HEK293 (cell line): ENCODE measurements at regions not wholly inside any gene's neighbourhood (a gene's known extent, or its start where the extent isn't known, plus 50 kb on each side); places are given as distances from the start of the nearest gene placed in this dataset.

Source experiments
- IKZF3 ChIP-seq: fragments of 450-650 bp; IDR thresholded peaks from 2 replicates; pipeline ENCODE4 v1.5.0; 2018; ENCODE audit warnings: missing biosample characterization, mild to moderate bottlenecking, missing genetic modification characterization, moderate library complexity
- ZBTB44 ChIP-seq: fragments of 450-650 bp; IDR thresholded peaks from 2 replicates; pipeline ENCODE4 v1.5.1; 2018; ENCODE audit warnings: missing biosample characterization, mild to moderate bottlenecking, missing genetic modification characterization
- ZNF169 ChIP-seq: fragments of 450-650 bp; formaldehyde crosslinking; IDR thresholded peaks from 2 replicates; pipeline ENCODE4 v1.5.1; 2016; ENCODE audit warnings: missing biosample characterization, missing genetic modification characterization
- ZNF747 ChIP-seq: fragments of 450-650 bp; formaldehyde crosslinking; IDR thresholded peaks from 2 replicates; pipeline ENCODE4 v1.5.1; 2016; ENCODE audit warnings: missing biosample characterization, missing genetic modification characterization
- ZNF76 ChIP-seq: fragments of 450-650 bp; formaldehyde crosslinking; IDR thresholded peaks from 2 replicates; pipeline ENCODE4; 2016; ENCODE audit warnings: low read depth, missing biosample characterization, missing genetic modification characterization, borderline replicate concordance
- TF ChIP-seq, protein P1 (sequence below): fragments of 450-650 bp; formaldehyde crosslinking; IDR thresholded peaks from 2 replicates; pipeline ENCODE4 v1.5.1; 2016; ENCODE audit warnings: missing biosample characterization, missing genetic modification characterization
- TF ChIP-seq, protein P2 (sequence below): fragments of 450-650 bp; formaldehyde crosslinking; IDR thresholded peaks from 2 replicates; pipeline ENCODE4 v1.5.1; 2016; ENCODE audit warnings: missing biosample characterization, missing genetic modification characterization, borderline replicate concordance
- TF ChIP-seq, protein P3 (sequence below): IDR thresholded peaks from 2 replicates; pipeline ENCODE4 v1.6.1; 2011; ENCODE audit warnings: mild to moderate bottlenecking, low read depth, low read length, borderline replicate concordance
- TF ChIP-seq, protein P4 (sequence below): fragments of 450-650 bp; formaldehyde crosslinking; IDR thresholded peaks from 2 replicates; pipeline ENCODE4 v1.5.1; 2016; ENCODE audit warnings: missing biosample characterization, missing genetic modification characterization

- no peak for TF ChIP-seq IKZF3 (tag by site-specific recombination)
- TF ChIP-seq, protein P1, sequence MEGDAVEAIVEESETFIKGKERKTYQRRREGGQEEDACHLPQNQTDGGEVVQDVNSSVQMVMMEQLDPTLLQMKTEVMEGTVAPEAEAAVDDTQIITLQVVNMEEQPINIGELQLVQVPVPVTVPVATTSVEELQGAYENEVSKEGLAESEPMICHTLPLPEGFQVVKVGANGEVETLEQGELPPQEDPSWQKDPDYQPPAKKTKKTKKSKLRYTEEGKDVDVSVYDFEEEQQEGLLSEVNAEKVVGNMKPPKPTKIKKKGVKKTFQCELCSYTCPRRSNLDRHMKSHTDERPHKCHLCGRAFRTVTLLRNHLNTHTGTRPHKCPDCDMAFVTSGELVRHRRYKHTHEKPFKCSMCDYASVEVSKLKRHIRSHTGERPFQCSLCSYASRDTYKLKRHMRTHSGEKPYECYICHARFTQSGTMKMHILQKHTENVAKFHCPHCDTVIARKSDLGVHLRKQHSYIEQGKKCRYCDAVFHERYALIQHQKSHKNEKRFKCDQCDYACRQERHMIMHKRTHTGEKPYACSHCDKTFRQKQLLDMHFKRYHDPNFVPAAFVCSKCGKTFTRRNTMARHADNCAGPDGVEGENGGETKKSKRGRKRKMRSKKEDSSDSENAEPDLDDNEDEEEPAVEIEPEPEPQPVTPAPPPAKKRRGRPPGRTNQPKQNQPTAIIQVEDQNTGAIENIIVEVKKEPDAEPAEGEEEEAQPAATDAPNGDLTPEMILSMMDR: no peak
- TF ChIP-seq, protein P2, sequence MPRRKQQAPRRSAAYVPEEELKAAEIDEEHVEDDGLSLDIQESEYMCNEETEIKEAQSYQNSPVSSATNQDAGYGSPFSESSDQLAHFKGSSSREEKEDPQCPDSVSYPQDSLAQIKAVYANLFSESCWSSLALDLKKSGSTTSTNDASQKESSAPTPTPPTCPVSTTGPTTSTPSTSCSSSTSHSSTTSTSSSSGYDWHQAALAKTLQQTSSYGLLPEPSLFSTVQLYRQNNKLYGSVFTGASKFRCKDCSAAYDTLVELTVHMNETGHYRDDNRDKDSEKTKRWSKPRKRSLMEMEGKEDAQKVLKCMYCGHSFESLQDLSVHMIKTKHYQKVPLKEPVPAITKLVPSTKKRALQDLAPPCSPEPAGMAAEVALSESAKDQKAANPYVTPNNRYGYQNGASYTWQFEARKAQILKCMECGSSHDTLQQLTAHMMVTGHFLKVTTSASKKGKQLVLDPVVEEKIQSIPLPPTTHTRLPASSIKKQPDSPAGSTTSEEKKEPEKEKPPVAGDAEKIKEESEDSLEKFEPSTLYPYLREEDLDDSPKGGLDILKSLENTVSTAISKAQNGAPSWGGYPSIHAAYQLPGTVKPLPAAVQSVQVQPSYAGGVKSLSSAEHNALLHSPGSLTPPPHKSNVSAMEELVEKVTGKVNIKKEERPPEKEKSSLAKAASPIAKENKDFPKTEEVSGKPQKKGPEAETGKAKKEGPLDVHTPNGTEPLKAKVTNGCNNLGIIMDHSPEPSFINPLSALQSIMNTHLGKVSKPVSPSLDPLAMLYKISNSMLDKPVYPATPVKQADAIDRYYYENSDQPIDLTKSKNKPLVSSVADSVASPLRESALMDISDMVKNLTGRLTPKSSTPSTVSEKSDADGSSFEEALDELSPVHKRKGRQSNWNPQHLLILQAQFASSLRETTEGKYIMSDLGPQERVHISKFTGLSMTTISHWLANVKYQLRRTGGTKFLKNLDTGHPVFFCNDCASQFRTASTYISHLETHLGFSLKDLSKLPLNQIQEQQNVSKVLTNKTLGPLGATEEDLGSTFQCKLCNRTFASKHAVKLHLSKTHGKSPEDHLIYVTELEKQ (tag by site-specific recombination): no peak
- TF ChIP-seq, protein P3, sequence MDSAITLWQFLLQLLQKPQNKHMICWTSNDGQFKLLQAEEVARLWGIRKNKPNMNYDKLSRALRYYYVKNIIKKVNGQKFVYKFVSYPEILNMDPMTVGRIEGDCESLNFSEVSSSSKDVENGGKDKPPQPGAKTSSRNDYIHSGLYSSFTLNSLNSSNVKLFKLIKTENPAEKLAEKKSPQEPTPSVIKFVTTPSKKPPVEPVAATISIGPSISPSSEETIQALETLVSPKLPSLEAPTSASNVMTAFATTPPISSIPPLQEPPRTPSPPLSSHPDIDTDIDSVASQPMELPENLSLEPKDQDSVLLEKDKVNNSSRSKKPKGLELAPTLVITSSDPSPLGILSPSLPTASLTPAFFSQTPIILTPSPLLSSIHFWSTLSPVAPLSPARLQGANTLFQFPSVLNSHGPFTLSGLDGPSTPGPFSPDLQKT: no peak
- TF ChIP-seq, protein P4, sequence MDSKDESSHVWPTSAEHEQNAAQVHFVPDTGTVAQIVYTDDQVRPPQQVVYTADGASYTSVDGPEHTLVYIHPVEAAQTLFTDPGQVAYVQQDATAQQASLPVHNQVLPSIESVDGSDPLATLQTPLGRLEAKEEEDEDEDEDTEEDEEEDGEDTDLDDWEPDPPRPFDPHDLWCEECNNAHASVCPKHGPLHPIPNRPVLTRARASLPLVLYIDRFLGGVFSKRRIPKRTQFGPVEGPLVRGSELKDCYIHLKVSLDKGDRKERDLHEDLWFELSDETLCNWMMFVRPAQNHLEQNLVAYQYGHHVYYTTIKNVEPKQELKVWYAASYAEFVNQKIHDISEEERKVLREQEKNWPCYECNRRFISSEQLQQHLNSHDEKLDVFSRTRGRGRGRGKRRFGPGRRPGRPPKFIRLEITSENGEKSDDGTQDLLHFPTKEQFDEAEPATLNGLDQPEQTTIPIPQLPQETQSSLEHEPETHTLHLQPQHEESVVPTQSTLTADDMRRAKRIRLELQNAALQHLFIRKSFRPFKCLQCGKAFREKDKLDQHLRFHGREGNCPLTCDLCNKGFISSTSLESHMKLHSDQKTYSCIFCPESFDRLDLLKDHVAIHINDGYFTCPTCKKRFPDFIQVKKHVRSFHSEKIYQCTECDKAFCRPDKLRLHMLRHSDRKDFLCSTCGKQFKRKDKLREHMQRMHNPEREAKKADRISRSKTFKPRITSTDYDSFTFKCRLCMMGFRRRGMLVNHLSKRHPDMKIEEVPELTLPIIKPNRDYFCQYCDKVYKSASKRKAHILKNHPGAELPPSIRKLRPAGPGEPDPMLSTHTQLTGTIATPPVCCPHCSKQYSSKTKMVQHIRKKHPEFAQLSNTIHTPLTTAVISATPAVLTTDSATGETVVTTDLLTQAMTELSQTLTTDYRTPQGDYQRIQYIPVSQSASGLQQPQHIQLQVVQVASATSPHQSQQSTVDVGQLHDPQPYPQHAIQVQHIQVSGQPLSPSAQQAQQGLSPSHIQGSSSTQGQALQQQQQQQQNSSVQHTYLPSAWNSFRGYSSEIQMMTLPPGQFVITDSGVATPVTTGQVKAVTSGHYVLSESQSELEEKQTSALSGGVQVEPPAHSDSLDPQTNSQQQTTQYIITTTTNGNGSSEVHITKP (tag by site-specific recombination): no peak
- no peak for TF ChIP-seq ZNF76
- no peak for TF ChIP-seq ZNF169
- TF ChIP-seq ZNF747 (tag by site-specific recombination): no peak
- TF ChIP-seq ZBTB44: no peak
Measured at GRCh38 chr4:71186566-71187403, 152.0 kb upstream of the SLC4A4 start.
